H1 (cell line): ENCODE measurements at regions not wholly inside any gene's neighbourhood (a gene's known extent, or its start where the extent isn't known, plus 50 kb on each side); places are given as distances from the start of the nearest gene placed in this dataset.

ENCODE experiments used
- CEBPB ChIP-seq: IDR thresholded peaks from 2 replicates; pipeline ENCODE4 v1.6.1; 2012; ENCODE audit warnings: low read depth, low read length
- CTCF ChIP-seq, 3 experiments: IDR thresholded peaks; 1 replicate in 2 of 3; 2 replicates in 1 of 3; pipeline versions ENCODE4 v1.5.1 to v1.6.1; 2011; ENCODE audit warnings: low read length in 3 of 3, mild to moderate bottlenecking in 3 of 3, inconsistent platforms in 2 of 3, low read depth in 1 of 3, moderate library complexity in 1 of 3; ENCODE audit not compliant: insufficient read depth in 1 of 3; ENCODE audit errors: control extremely low read depth in 1 of 3
- HDAC6 ChIP-seq: IDR thresholded peaks from one replicate; pipeline ENCODE4 v1.7.1; 2012; ENCODE audit warnings: low read depth, mild to moderate bottlenecking, inconsistent platforms, low read length, moderate library complexity
- JUN ChIP-seq: IDR thresholded peaks from 2 replicates; pipeline ENCODE4 v1.6.1; 2011; ENCODE audit warnings: low read depth, mild to moderate bottlenecking, improper control_type of control experiment, low read length
- RNF2 ChIP-seq: fragments of 200-900, 300-1000 bp; sonication (generic); IDR thresholded peaks from 2 replicates; pipeline ENCODE4 v1.7.1; 2016; ENCODE audit warnings: borderline replicate concordance, low read depth, mild to moderate bottlenecking, antibody characterized with exemption, low read length; ENCODE audit not compliant: poor library complexity, severe bottlenecking; ENCODE audit errors: missing control alignments
- TAF1 ChIP-seq: IDR thresholded peaks from 2 replicates; pipeline ENCODE4 v1.6.1; 2011; ENCODE audit warnings: mild to moderate bottlenecking, low read depth, low read length

DNA sequence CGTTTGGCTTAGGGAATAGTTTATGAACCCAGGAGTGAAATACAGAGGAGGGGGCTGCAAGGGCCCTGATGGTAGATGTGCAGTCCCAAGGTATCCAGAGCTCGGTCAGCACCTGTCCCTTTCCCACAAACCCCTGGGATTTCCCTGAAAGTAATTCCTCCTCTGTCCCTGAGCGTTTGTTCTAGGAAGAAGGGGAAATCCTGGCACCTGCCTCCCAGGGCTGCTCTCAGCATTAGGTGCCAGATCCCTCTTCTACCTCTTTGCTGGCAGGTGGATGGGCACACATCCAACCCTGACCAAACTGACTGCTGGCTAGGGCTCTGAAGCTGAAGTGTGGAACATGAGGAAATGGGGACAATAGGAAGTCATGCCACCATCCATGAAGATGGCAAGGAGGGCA, 824.0 kb downstream of the SLC4A3 start (continued):
- TF ChIP-seq CTCF (IDR thresholded peaks at IDR 0.05; ENCODE audit: control extremely low read depth in 1 of 3, insufficient read depth in 1 of 3, low read depth in 1 of 3, low read length in 3 of 3), result no peak
- TF ChIP-seq TAF1, result no peak
- no peak for TF ChIP-seq HDAC6
- no peak for TF ChIP-seq RNF2
- TF ChIP-seq JUN, result no peak
- no peak for TF ChIP-seq CEBPB
